NOMO-1 treated with dmso at 0.1 percent for 144 hours (cell line): ENCODE measurements at regions not wholly inside any gene's neighbourhood (a gene's known extent, or its start where the extent isn't known, plus 50 kb on each side); places are given as distances from the start of the nearest gene placed in this dataset.
"Not testable (repeated sequence)": the region's sequence is repeated elsewhere in the genome, so short reads cannot be mapped to it uniquely, and the experiment has no call there.

Experiments used
- DNase-seq: peaks from one replicate; lab custom pipeline; 2025; ENCODE audit not compliant: unreplicated experiment; lab: John Stamatoyannopoulos, UW

GRCh38 chr12:91278126-91278525 is 95.5 kb upstream of the DCN start:
- DNase-seq = no peak

- DNase-seq = no peak
These were observed 93.9 kb upstream of the DCN start for GRCh38 chr12:91276509-91276908.

GRCh38 chr12:91275321-91275720 is 92.7 kb upstream of the DCN start:
- DNase-seq = no peak

- no peak for DNase-seq
These were observed 92.3 kb upstream of the DCN start for GRCh38 chr12:91274916-91275315.

GRCh38 chr12:91273560-91273959 is 90.9 kb upstream of the DCN start:
- DNase-seq = no peak

GRCh38 chr12:91272461-91273063 is 89.9 kb upstream of the DCN start:
- DNase-seq = no peak

- DNase-seq = no peak
These were observed 88.6 kb upstream of the DCN start for GRCh38 chr12:91271185-91271584.

- no peak for DNase-seq
These were observed 84.4 kb upstream of the DCN start for GRCh38 chr12:91267039-91267438.

- DNase-seq = no peak
These were observed 81.6 kb upstream of the DCN start for GRCh38 chr12:91264178-91264577.

GRCh38 chr12:91261820-91262676 is 79.4 kb upstream of the DCN start:
- no peak for DNase-seq

- DNase-seq = no peak
These were observed 73.8 kb upstream of the DCN start for GRCh38 chr12:91256411-91256810.

GRCh38 chr12:91252341-91252740 is 69.7 kb upstream of the DCN start:
- DNase-seq = no peak

- no peak for DNase-seq
These were observed 67.7 kb upstream of the DCN start for GRCh38 chr12:91250273-91250665.

GRCh38 chr12:91249518-91250272 is 67.1 kb upstream of the DCN start:
- DNase-seq = no peak

- DNase-seq = peak; percentile 13
These were observed 66.4 kb upstream of the DCN start for GRCh38 chr12:91249054-91249453.

- DNase-seq = not testable (repeated sequence)
These were observed 60.6 kb upstream of the DCN start for GRCh38 chr12:91243177-91243576.

- no peak for DNase-seq
These were observed 59.1 kb upstream of the DCN start for GRCh38 chr12:91241756-91242155.

- DNase-seq = no peak
These were observed 57.9 kb upstream of the DCN start for GRCh38 chr12:91240386-91241095.

GRCh38 chr12:91239481-91239880 is 56.9 kb upstream of the DCN start:
- DNase-seq = no peak
